HepG2 (cell line): ENCODE measurements at regions not wholly inside any gene's neighbourhood (a gene's known extent, or its start where the extent isn't known, plus 50 kb on each side); places are given as distances from the start of the nearest gene placed in this dataset.

ENCODE experiments used
- ATAC-seq: fragments of 200-7000 bp; cut with Tn5 transposase; 3 replicates; pipeline ENCODE4 v1.9.1; 2020; ENCODE audit warnings: mild to moderate bottlenecking, moderate library complexity
- BruUV-seq: library from RNA; stranded (reverse); fragments of 400-500 nt; replicated peaks from 2 replicates; lab custom pipeline; 2021; lab: Mats Ljungman, UMichigan
- CTCF ChIA-PET: fragments of 300-600 bp; formaldehyde crosslinking; extraction: SDS; loops from one replicate; lab custom pipeline; 2021; ENCODE audit warnings: low total read pairs, inconsistent platforms, low intra/inter-chr PET ratio; lab: Yijun Ruan, JAX
- POLR2A ChIA-PET: fragments of 350-600 bp; sonication (Branson Sonifier 250); formaldehyde crosslinking; loops from one replicate; lab custom pipeline; 2020; ENCODE audit warnings: antibody characterized with exemption, inconsistent platforms; lab: Yijun Ruan, JAX
- DNase-seq: peaks from one replicate; pipeline ENCODE4 v3.0.0-alpha.2; 2015; ENCODE audit warnings: low spot score
- FAIRE-seq: peaks from 3 replicates; lab custom pipeline; 2011; peaks lifted over from hg19 to GRCh38; lab: Jason Lieb, UNC
- H2AFZ ChIP-seq: one replicate; pipeline ENCODE4 v1.6.1; 2011; ENCODE audit warnings: low read length, inconsistent platforms
- H3K27ac ChIP-seq: fragments of 300-600 bp; 3 replicates; pipeline ENCODE4 v1.8.0; 2011; ENCODE audit warnings: mixed run types, mild to moderate bottlenecking, mixed read lengths, low read length, inconsistent platforms; ENCODE audit not compliant: insufficient read depth; ENCODE audit errors: extremely low read length
- H3K27me3 ChIP-seq, 2 experiments: fragments of 200-600 bp in 1 of 2; 2 replicates in 1 of 2; 3 replicates in 1 of 2; pipeline versions ENCODE4 v1.6.0 to v1.8.0; 2011; ENCODE audit warnings: low read length in 2 of 2, mild to moderate bottlenecking in 2 of 2, moderate library complexity in 2 of 2, inconsistent platforms in 1 of 2; ENCODE audit not compliant: insufficient read depth in 2 of 2, control insufficient read depth in 1 of 2
- H3K36me3 ChIP-seq, 2 experiments: fragments of 200-600 bp in 1 of 2; replicated peaks in 1 of 2; 2 replicates in 1 of 2; 3 replicates in 1 of 2; pipeline versions ENCODE4 v1.5.1 to v1.8.0; 2011; ENCODE audit warnings: low read length in 2 of 2, inconsistent platforms in 1 of 2; ENCODE audit not compliant: insufficient read depth in 2 of 2, control insufficient read depth in 1 of 2
- H3K4me1 ChIP-seq: 2 replicates; pipeline ENCODE4 v1.5.1; 2012; ENCODE audit warnings: low read length, inconsistent platforms; ENCODE audit not compliant: insufficient read depth
- H3K4me2 ChIP-seq: 2 replicates; pipeline ENCODE4 v1.6.0; 2011; ENCODE audit warnings: low read depth, low read length, inconsistent platforms
- H3K4me3 ChIP-seq, 3 experiments: fragments of 200-600 bp in 1 of 3; sonication (generic), shearing (Covaris generic) in 1 of 3; replicated peaks in 1 of 3; 2 replicates each; pipeline ENCODE4 v1.5.1; 2011 to 2016; ENCODE audit warnings: low read length in 3 of 3, inconsistent platforms in 2 of 3, low read depth in 2 of 3, mild to moderate bottlenecking in 2 of 3, control low read depth in 1 of 3, mixed read lengths in 1 of 3; ENCODE audit not compliant: insufficient read depth in 1 of 3
- H3K79me2 ChIP-seq: one replicate; pipeline ENCODE4 v1.6.1; 2011; ENCODE audit warnings: low read length, inconsistent platforms; ENCODE audit not compliant: insufficient read depth
- H3K9ac ChIP-seq: 2 replicates; pipeline ENCODE4 v1.6.0; 2011; ENCODE audit warnings: mild to moderate bottlenecking, low read depth, low read length, inconsistent platforms; ENCODE audit not compliant: insufficient read depth
- H3K9me3 ChIP-seq: 2 replicates; pipeline ENCODE4 v1.5.1; 2012; ENCODE audit warnings: mild to moderate bottlenecking, low read length
- H4K20me1 ChIP-seq: 2 replicates; pipeline ENCODE4 v1.6.0; 2011; ENCODE audit warnings: inconsistent platforms, mild to moderate bottlenecking, low read length, moderate library complexity; ENCODE audit not compliant: insufficient read depth
- ARHGAP35 ChIP-seq: sonication (generic); formaldehyde crosslinking; IDR thresholded peaks from 2 replicates; pipeline ENCODE4 v1.9.0; 2022; ENCODE audit warnings: mild to moderate bottlenecking, inconsistent platforms, moderate library complexity, missing genetic modification reagents, borderline replicate concordance
- EHMT2 ChIP-seq: fragments of 200-600 bp; sonication (generic); IDR thresholded peaks from 2 replicates; pipeline ENCODE4 v1.7.0; 2017; ENCODE audit warnings: antibody characterized with exemption, low read depth, low read length, borderline replicate concordance
- HMGA1 ChIP-seq: sonication (generic); formaldehyde crosslinking; conservative IDR thresholded peaks from 2 replicates; pipeline ENCODE4 v1.4.0; 2020; ENCODE audit warnings: missing genetic modification reagents
- NONO ChIP-seq, 2 experiments: fragments of 450-650 bp in 1 of 2; sonication (generic) in 1 of 2; formaldehyde crosslinking in 1 of 2; IDR thresholded peaks in 1 of 2; conservative IDR thresholded peaks in 1 of 2; 2 replicates each; pipeline versions ENCODE4 v1.6.1 to v1.8.0; 2017 to 2022; ENCODE audit warnings: mild to moderate bottlenecking in 1 of 2, missing genetic modification reagents in 1 of 2, moderate library complexity in 1 of 2
- PLRG1 ChIP-seq: fragments of 450-650 bp; conservative IDR thresholded peaks from 2 replicates; pipeline ENCODE4 v1.6.1; 2016
- RFXAP ChIP-seq: sonication (generic); formaldehyde crosslinking; IDR thresholded peaks from 2 replicates; pipeline ENCODE4 v1.4.0; 2020; ENCODE audit warnings: missing genetic modification reagents, borderline replicate concordance
- SAP130 ChIP-seq: IDR thresholded peaks from 2 replicates; pipeline ENCODE4 v1.6.1; 2016; ENCODE audit warnings: low read depth
- SOX5 ChIP-seq: IDR thresholded peaks from 2 replicates; pipeline ENCODE4 v1.6.1; 2016; ENCODE audit warnings: borderline replicate concordance
- SRF ChIP-seq: IDR thresholded peaks from 2 replicates; pipeline ENCODE4 v1.6.1; 2011; ENCODE audit warnings: mild to moderate bottlenecking, low read depth, low read length, moderate library complexity
- ZNF253 ChIP-seq: sonication (generic); formaldehyde crosslinking; IDR thresholded peaks from 2 replicates; pipeline ENCODE4 v1.8.0; 2022; ENCODE audit warnings: mild to moderate bottlenecking, missing genetic modification reagents, borderline replicate concordance
- ZNF282 ChIP-seq: fragments of 450-650 bp; IDR thresholded peaks from 2 replicates; pipeline ENCODE4 v1.6.1; 2018; ENCODE audit not compliant: partially characterized antibody
- ZSCAN31 ChIP-seq: sonication (generic); formaldehyde crosslinking; IDR thresholded peaks from 2 replicates; pipeline ENCODE4 v1.5.0; 2020; ENCODE audit warnings: low read depth, mild to moderate bottlenecking, missing genetic modification reagents
- WGBS: methylation state at CpG from one replicate; pipeline ENCODE4 v1.1.6; 2017; ENCODE audit warnings: low lambda C conversion rate; 5-methylcytosine and 5-hydroxymethylcytosine counted together
- in situ Hi-C: cut with HindIII; loops from 2 replicates; pipeline ENCODE4 v1.10.0; 2017; ENCODE audit warnings: low pct_unique_long_range_greater_than_20kb; ENCODE audit not compliant: extremely low pct_ligation_motif_present
- intact Hi-C: fragments of 100-400 bp; cut with micrococcal nuclease; formaldehyde crosslinking; loops from one replicate; pipeline ENCODE4 v1.10.0; 2022; ENCODE audit not compliant: unreplicated experiment
- TF ChIP-seq, protein P1 (sequence below): sonication (generic); formaldehyde crosslinking; conservative IDR thresholded peaks from 2 replicates; pipeline ENCODE4 v1.8.0; 2022; ENCODE audit warnings: low read depth, missing genetic modification reagents
- TF ChIP-seq, protein P2 (sequence below): sonication (generic); formaldehyde crosslinking; IDR thresholded peaks from 2 replicates; pipeline ENCODE4 v1.5.1; 2020; ENCODE audit warnings: mild to moderate bottlenecking, missing genetic modification reagents, moderate library complexity
- TF ChIP-seq, protein P3 (sequence below): sonication (generic); formaldehyde crosslinking; IDR thresholded peaks from 2 replicates; pipeline ENCODE4 v1.8.0; 2022; ENCODE audit warnings: missing genetic modification reagents, mild to moderate bottlenecking, moderate library complexity, borderline replicate concordance
- TF ChIP-seq, protein P4 (sequence below): sonication (generic); formaldehyde crosslinking; IDR thresholded peaks from 2 replicates; pipeline ENCODE4 v1.9.0; 2021; ENCODE audit warnings: missing genetic modification reagents, mild to moderate bottlenecking, borderline replicate concordance
- TF ChIP-seq, protein P5 (sequence below): sonication (generic); formaldehyde crosslinking; IDR thresholded peaks from 2 replicates; pipeline ENCODE4 v1.5.1; 2020; ENCODE audit warnings: missing genetic modification reagents, mild to moderate bottlenecking, borderline replicate concordance

DNA sequence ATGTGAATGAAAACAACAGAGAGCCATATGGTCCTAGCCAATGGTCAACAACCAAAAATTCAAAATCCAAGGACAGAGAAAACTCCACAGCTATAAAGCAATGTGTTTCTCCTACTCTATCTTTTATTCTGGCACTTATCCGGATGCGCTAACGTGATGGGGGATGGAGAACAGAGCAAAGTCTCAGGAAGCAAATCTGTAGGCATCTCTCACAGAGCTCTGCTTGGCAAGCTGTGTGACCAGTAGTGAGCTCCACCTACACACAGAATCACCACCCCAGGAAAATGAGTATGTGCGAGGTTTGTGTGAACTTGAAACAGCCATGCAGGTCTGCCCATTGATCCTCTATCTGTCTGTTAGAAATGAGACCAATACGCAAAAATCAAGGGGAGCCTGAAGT is 584.3 kb downstream of the BCL11A start:
- Histone ChIP-seq H3K4me2 (no peak overlapping the region), H3K27ac (no peak overlapping the region), H4K20me1 (no peaks in the 10 kb centered on the region), H3K36me3 (no peaks in the 10 kb centered on the region), H3K4me3 (no peak overlapping the region), H2AFZ (no peak overlapping the region), H3K79me2 (no peaks in the 10 kb centered on the region), H3K9me3 (no peaks in the 10 kb centered on the region), H3K9ac (no peak overlapping the region), H3K27me3 (no peaks in the 10 kb centered on the region), H3K4me1 (no peaks in the 10 kb centered on the region)
- 10% methylated on average over 5 of the region's 5 CpGs for WGBS
- no peak for FAIRE-seq
- ATAC-seq: no peak
- intact Hi-C loops: no loop called here
- ChIA-PET POLR2A (no interaction called here), CTCF (no interaction called here)
- no peak for DNase-seq
- BruUV-seq: no TSS peak
- in situ Hi-C loops: no loop called here
- no peak for TF ChIP-seq ZSCAN31
- TF ChIP-seq RFXAP (CRISPR knock-in tag): no peak
- no peak for TF ChIP-seq SOX5 (CRISPR knock-in tag)
- TF ChIP-seq, protein P1, sequence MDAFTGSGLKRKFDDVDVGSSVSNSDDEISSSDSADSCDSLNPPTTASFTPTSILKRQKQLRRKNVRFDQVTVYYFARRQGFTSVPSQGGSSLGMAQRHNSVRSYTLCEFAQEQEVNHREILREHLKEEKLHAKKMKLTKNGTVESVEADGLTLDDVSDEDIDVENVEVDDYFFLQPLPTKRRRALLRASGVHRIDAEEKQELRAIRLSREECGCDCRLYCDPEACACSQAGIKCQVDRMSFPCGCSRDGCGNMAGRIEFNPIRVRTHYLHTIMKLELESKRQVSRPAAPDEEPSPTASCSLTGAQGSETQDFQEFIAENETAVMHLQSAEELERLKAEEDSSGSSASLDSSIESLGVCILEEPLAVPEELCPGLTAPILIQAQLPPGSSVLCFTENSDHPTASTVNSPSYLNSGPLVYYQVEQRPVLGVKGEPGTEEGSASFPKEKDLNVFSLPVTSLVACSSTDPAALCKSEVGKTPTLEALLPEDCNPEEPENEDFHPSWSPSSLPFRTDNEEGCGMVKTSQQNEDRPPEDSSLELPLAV (CRISPR knock-in tag): no peak
- TF ChIP-seq ARHGAP35 (CRISPR knock-in tag): no peak
- TF ChIP-seq EHMT2: no peak
- TF ChIP-seq, protein P2, sequence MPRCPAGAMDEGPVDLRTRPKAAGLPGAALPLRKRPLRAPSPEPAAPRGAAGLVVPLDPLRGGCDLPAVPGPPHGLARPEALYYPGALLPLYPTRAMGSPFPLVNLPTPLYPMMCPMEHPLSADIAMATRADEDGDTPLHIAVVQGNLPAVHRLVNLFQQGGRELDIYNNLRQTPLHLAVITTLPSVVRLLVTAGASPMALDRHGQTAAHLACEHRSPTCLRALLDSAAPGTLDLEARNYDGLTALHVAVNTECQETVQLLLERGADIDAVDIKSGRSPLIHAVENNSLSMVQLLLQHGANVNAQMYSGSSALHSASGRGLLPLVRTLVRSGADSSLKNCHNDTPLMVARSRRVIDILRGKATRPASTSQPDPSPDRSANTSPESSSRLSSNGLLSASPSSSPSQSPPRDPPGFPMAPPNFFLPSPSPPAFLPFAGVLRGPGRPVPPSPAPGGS (CRISPR knock-in tag): no peak
- TF ChIP-seq, protein P3, sequence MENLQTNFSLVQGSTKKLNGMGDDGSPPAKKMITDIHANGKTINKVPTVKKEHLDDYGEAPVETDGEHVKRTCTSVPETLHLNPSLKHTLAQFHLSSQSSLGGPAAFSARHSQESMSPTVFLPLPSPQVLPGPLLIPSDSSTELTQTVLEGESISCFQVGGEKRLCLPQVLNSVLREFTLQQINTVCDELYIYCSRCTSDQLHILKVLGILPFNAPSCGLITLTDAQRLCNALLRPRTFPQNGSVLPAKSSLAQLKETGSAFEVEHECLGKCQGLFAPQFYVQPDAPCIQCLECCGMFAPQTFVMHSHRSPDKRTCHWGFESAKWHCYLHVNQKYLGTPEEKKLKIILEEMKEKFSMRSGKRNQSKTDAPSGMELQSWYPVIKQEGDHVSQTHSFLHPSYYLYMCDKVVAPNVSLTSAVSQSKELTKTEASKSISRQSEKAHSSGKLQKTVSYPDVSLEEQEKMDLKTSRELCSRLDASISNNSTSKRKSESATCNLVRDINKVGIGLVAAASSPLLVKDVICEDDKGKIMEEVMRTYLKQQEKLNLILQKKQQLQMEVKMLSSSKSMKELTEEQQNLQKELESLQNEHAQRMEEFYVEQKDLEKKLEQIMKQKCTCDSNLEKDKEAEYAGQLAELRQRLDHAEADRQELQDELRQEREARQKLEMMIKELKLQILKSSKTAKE: no peak
- TF ChIP-seq SAP130 (CRISPR knock-in tag): no peak
- no peak for TF ChIP-seq ZNF282
- TF ChIP-seq HMGA1: no peak
- no peak for TF ChIP-seq ZNF253 (CRISPR knock-in tag)
- TF ChIP-seq, protein P4, sequence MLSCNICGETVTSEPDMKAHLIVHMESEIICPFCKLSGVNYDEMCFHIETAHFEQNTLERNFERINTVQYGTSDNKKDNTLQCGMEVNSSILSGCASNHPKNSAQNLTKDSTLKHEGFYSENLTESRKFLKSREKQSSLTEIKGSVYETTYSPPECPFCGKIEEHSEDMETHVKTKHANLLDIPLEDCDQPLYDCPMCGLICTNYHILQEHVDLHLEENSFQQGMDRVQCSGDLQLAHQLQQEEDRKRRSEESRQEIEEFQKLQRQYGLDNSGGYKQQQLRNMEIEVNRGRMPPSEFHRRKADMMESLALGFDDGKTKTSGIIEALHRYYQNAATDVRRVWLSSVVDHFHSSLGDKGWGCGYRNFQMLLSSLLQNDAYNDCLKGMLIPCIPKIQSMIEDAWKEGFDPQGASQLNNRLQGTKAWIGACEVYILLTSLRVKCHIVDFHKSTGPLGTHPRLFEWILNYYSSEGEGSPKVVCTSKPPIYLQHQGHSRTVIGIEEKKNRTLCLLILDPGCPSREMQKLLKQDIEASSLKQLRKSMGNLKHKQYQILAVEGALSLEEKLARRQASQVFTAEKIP (CRISPR knock-in tag): no peak
- TF ChIP-seq SRF: no peak
- TF ChIP-seq, protein P5, sequence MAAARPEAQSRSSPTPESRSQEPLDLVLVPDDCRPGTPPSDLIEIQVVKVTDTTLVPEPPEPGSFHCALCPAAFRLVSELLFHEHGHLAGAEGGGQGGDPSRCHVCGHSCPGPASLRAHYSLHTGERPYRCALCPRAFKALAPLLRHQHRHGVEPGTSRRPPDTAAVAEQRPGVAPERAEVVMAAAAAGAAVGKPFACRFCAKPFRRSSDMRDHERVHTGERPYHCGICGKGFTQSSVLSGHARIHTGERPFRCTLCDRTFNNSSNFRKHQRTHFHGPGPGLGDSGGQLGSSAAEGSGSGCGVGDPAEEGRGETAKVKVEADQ (CRISPR knock-in tag): no peak
- no peak for TF ChIP-seq PLRG1
- no peak for TF ChIP-seq NONO (IDR thresholded peaks at IDR 0.05)
- TF ChIP-seq NONO (CRISPR knock-in tag; conservative IDR thresholded peaks at IDR 0.05): no peak
